ENCODE measurements at regions not wholly inside any gene's neighbourhood (a gene's known extent, or its start where the extent isn't known, plus 50 kb on each side); places are given as distances from the start of the nearest gene placed in this dataset.
"Not testable (repeated sequence)": the region's sequence is repeated elsewhere in the genome, so short reads cannot be mapped to it uniquely, and the experiment has no call there.

DNA sequence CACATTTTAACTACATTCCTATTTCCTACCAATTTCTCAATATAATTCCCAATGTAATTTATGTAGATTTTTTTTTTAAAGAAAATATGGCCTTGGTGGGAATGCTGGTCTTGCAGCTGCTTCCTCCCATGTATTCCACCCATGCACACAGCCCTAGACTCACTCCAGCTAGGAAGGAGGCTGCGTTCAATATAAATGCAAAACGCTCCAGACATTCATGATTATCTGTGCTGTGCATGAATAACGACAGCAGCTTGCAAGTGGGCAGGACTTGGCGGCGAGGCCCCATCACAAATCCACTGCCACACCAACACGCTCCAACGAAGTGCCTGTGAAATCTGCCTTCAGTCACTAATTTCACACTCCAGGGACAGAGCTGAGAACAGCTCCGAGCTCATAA is 391.2 kb downstream of the PREX1 start:
- H3K4me1 ChIP-seq = peaks cover 15% of the 10 kb centered on the region
- not testable (repeated sequence) for H3K9me3 ChIP-seq (replicated peaks); DNase-seq; H3K36me3 ChIP-seq; H3K27ac ChIP-seq; H3K4me3 ChIP-seq; H3K27me3 ChIP-seq

DNA sequence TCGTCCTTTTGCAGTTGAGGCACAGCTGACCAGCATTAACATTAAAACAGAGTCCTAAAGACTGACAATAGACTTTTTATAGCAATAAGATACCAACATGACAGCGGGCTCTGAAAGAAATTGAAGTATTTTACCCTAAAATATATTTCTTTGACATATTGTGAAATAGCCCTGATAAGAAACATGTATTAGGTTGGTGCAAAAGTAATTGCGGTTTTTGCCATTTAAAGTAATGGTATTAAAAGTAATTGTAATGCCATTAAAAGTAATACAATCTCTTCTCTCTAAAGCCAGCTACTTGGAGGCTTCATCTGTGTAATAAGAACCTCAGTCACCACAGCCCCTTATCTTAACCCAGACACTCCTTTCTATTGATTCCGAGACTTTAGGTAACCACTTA is 394.6 kb downstream of the PREX1 start:
- DNase-seq = no peak
- no peak overlapping the region for H3K27ac ChIP-seq
- H3K27me3 ChIP-seq = no peaks in the 10 kb centered on the region
- no peaks in the 10 kb centered on the region; the same call in 1 of the 2 replicates for H3K9me3 ChIP-seq (replicated peaks)
- no peaks in the 10 kb centered on the region for H3K36me3 ChIP-seq
- peaks cover 15% of the 10 kb centered on the region for H3K4me1 ChIP-seq
- H3K4me3 ChIP-seq = no peak overlapping the region

DNA sequence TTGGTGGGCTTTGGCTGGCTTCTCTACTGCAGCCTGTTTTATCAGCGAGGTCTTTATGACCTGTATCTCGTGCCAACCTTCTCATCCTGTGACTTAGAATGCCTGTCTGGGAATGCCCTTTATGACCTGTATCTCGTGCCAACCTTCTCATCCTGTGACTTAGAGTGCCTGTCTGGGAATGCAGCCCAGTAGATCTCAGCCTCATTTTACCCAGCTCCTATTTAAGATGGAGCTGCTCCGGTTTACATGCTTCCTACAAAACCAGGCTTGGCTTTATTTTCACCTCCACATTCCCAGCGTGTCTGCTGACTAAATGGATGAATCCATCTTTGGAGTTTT is 395.3 kb downstream of the PREX1 start:
- Histone ChIP-seq H3K27me3 (no peaks in the 10 kb centered on the region), H3K4me1 (peaks cover 15% of the 10 kb centered on the region), H3K9me3 (replicated peaks) (no peaks in the 10 kb centered on the region), H3K27ac (peak overlapping the region; percentile 38), H3K4me3 (no peak overlapping the region), H3K36me3 (no peaks in the 10 kb centered on the region)
- DNase-seq = no peak

DNA sequence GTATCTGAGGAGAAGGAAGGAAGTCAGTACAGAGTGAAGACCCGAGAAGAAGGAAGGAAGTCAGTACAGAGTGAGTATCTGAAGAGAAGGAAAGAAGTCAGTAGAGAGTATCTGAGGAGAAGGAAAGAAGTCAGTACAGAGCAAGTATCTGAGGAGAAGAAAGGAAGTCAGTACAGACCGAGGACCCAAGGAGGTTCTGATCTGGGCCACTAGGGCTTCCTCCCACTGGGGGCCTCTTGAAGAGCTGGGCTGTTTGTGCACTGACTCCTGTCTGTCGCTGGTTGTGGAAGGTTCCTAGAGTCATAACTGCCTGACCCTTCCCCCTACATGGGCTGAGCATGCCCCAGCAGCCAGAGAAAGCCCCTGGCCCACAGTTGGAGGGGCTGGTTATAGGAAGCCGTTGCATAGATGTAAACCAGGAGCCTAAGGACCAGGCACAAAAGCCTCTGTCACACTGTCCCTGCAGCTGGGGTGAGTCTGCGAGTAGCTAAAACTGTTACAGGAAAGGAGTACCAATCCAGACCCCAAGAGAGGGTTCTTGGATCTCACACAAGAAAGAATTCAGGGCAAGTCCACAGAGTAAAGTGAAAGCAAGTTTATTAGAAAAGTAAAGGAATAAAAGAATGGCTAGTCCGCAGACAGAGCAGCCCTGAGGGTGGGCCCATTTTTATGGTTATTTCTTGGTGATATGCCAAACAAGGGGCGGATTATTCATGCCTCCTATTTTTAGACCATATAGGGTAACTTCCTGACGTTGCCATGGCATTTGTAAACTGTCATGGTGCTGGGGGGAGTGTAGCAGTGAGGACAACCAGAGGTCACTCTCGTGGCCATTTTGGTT is 395.9 kb downstream of the PREX1 start:
- H3K4me1 ChIP-seq = peaks cover 19% of the 10 kb centered on the region
- H3K36me3 ChIP-seq = no peaks in the 10 kb centered on the region
- DNase-seq = peak; percentile 76 to 80
- H3K4me3 ChIP-seq = no peak overlapping the region
- H3K27ac ChIP-seq = peak overlapping the region; percentile 38
- H3K9me3 ChIP-seq (replicated peaks) = no peaks in the 10 kb centered on the region
- no peaks in the 10 kb centered on the region for H3K27me3 ChIP-seq

DNA sequence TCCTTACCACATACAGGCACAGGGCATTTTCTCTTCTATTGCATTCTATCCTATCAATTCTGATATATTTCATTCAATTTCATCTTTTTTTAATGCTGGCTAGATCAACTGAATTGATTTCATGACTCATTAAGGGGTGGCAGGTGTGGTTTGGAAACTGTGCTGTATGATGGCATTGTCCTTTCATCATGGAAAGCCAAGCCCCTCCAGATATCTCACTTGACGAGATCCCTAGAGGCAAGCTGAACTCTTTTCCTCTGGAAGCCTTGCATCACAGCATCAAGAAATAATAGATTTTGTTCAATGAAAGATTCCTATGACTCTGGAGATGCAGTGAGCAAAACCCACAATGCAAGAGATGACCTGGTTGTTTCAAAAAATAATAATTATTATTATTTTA is 401.2 kb downstream of the PREX1 start:
- H3K27me3 ChIP-seq = no peaks in the 10 kb centered on the region

DNA sequence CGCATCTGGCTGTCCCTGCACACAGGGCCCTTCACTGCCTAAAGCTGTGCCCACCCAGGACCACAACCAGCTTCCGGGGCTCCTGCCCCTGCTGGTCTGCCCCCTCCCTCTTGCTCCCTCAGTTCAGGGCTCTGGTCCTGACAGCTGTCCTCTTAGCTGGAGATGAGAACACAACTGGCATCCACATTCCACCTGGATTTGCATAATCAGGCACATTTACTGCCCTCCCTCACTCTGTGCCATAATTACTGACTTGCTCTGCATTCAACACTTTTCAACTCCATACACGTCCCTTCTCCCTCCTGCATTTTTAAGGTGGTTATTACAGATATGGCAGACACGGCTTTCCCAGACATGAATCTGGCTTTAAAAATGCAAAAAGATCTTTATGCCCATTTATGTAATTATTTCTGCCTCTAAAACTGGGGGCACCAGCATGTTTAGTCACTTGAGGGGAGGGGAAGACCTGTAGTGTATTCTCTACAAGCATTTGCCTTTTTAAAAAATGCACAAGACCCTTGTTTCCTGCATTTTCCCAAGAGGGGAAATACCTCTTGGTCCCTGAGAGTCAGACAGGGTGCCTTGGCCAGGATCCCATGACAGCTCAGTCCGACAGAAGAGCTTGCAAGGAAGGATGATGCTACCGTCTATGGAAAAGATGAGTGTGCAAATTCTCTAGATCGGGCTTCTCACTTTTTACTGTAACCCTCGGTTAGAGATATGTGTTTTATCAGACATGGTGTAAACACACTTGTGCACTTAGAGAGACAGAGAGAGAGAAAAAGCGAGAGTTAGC is 401.8 kb downstream of the PREX1 start:
- Histone ChIP-seq H3K4me1 (peaks cover 21% of the 10 kb centered on the region), H3K36me3 (no peaks in the 10 kb centered on the region), H3K4me3 (no peak overlapping the region), H3K9me3 (replicated peaks) (no peaks in the 10 kb centered on the region), H3K27ac (peak overlapping the region; percentile 1; the same call in 1 of the 2 replicates), H3K27me3 (no peaks in the 10 kb centered on the region)
- peak; percentile 69 to 73 for DNase-seq

More for the DNA sequence above, 401.2 kb downstream of the PREX1 start:
- Histone ChIP-seq H3K9me3 (replicated peaks) (no peaks in the 10 kb centered on the region), H3K4me1 (peaks cover 22% of the 10 kb centered on the region), H3K36me3 (no peaks in the 10 kb centered on the region), H3K27ac (no peak overlapping the region), H3K4me3 (no peak overlapping the region)
- DNase-seq = no peak

DNA sequence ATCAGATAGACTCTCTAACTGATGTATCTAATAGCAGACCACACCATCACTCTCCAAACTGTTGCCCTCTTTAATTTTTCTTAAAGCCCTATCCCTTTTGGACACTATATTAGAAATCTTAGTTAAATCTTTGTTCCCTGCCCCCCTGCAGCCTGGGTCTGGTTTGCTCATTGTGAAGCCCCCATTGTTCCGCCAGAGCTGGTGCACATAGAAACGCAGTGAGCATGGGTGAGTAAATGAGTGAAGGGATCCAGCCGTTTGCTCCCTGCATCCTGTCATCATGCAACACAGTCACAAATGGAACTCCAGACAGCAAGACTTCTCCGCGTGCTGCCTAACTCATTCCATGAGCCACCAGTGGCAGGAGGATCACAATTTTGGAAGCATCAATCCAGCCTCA is 402.5 kb downstream of the PREX1 start:
- DNase-seq = peak; percentile 22 to 42
- Histone ChIP-seq H3K4me3 (no peak overlapping the region), H3K27ac (no peak overlapping the region; the same call in 1 of the 2 replicates), H3K27me3 (no peaks in the 10 kb centered on the region), H3K36me3 (no peaks in the 10 kb centered on the region), H3K9me3 (replicated peaks) (no peaks in the 10 kb centered on the region), H3K4me1 (peaks cover 21% of the 10 kb centered on the region)

DNA sequence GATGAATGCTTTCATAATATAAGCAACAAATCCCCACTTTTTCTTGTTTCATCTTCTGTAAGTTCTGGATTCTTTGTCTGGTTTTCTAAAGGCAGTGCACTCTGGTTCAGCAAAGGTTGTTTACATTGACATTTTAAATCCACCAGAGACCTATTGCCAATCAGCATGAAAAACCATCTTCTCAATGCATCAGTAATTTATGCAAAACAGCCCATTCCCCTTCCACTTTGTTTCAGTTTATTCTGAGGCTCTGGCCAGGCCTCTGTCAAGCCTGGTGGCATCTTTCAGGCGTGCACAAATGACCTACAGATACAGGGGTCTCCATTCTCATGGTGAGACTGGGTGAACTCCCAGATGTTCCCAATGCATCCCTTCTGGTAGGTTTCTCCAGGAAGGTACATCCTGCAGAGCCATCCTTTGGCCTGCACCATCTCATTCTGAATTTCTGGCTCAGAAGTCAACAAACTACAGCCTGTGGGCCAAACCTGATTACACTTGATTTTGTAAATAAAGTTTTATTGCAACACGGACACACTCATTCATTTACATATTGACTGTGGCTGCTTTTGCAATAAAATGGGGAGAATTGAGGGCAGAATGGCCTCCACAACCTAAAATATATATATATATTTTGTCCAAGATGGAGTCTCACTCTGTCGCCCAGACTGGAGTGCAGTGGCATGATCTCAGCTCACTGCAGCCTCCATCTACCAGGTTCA is 405.4 kb downstream of the PREX1 start:
- Histone ChIP-seq H3K9me3 (replicated peaks) (no peaks in the 10 kb centered on the region), H3K4me1 (peaks cover 21% of the 10 kb centered on the region), H3K4me3 (no peak overlapping the region), H3K36me3 (no peaks in the 10 kb centered on the region), H3K27ac (no peak overlapping the region), H3K27me3 (no peaks in the 10 kb centered on the region)
- no peak for DNase-seq

DNA sequence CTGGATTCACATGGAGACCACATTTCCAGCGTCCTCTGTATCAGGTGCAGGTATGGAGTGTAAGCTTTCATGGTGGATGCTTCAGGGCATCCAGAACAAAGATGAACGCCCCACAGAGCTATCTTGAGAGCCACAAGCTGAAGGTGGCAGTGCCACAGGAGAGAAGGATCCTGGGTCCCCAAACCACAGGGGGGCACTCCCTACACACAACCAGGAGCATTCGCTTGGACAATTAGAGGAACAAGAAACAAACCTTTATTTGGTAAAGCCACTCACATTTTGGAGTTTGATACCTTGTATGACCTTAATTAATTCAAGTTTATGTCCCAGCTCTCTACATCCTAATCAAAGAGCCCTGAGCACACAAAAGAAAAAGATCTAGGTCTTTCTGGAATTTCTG is 406.3 kb downstream of the PREX1 start:
- no peaks in the 10 kb centered on the region for H3K9me3 ChIP-seq (replicated peaks)
- no peak overlapping the region for H3K4me3 ChIP-seq
- H3K4me1 ChIP-seq = peaks cover 14% of the 10 kb centered on the region
- no peaks in the 10 kb centered on the region for H3K27me3 ChIP-seq
- H3K36me3 ChIP-seq = no peaks in the 10 kb centered on the region
- DNase-seq = peak in 1 of 2 experiments; percentile 44
- H3K27ac ChIP-seq = no peak overlapping the region

DNA sequence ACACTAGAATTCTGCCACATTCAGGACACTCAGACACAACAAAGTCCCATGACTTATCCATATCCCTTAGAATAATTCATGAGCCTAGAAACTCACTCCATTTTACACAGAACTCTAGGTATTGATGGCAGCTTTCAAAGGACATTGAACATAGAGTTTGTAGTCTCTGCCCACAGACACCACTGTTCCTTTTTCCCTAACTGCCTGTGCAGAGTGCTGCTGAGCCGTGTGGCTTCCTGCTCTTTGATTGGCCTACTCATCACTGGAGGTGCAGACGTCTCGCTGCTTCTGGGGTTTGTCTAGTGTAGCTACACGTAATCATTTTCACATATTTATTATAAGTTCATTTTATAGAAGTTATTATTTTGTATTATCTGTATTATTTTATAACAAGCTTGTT is 407.6 kb downstream of the PREX1 start:
- Histone ChIP-seq H3K4me1 (no peaks in the 10 kb centered on the region; the same call in 1 of the 2 replicates), H3K9me3 (replicated peaks) (no peaks in the 10 kb centered on the region)

DNA sequence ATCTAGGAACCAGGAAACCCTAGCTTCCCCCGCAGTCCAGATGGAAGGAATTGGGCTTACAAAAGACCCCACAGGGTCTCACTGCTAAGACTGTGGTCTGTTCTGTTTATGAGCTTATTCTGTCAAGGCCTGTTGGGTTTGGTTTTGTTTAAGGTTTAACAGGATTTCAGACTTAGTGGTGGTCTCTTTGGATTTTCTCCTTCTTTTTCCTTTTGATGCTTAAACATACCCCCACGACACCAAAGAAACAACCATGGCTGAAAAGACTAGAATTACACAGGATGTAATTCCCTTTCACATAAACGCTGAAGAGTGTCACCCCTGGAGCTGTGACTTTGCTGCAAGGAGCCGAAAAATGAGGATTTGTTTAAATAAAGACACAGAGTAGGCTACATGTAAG is 408.6 kb downstream of the PREX1 start:
- H3K4me3 ChIP-seq = no peak overlapping the region
- H3K4me1 ChIP-seq = peaks cover 5% of the 10 kb centered on the region
- no peaks in the 10 kb centered on the region for H3K27me3 ChIP-seq
- no peaks in the 10 kb centered on the region for H3K36me3 ChIP-seq
- no peaks in the 10 kb centered on the region for H3K9me3 ChIP-seq (replicated peaks)
- H3K27ac ChIP-seq = no peak overlapping the region
- no peak for DNase-seq

More for the DNA sequence above, 407.6 kb downstream of the PREX1 start:
- Histone ChIP-seq H3K4me3 (no peak overlapping the region), H3K27me3 (no peaks in the 10 kb centered on the region), H3K27ac (no peak overlapping the region), H3K36me3 (no peaks in the 10 kb centered on the region)
- DNase-seq = no peak

DNA sequence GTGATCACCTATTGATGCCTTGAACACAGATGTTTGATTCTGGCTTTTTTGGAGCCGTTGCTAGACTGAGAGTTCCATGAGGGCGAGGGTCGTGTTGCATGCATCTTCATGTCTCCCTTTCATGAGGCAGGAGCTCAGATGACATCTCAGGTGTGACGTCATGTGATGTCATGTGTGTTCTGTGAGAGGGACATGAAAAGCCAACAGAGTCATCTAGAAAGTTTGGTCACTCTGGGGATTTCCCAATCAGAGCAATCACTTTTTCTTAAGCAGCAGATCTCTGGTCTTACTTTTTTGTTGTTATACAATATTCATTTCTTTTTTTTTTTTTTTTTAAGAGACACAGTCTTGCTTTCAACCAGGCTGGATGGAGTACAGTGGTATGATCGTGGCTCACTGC is 411.8 kb downstream of the PREX1 start:
- Histone ChIP-seq H3K27ac (no peak overlapping the region), H3K36me3 (no peaks in the 10 kb centered on the region), H3K4me1 (peaks cover 5% of the 10 kb centered on the region), H3K9me3 (replicated peaks) (no peaks in the 10 kb centered on the region), H3K27me3 (no peaks in the 10 kb centered on the region), H3K4me3 (no peak overlapping the region)
- no peak for DNase-seq

DNA sequence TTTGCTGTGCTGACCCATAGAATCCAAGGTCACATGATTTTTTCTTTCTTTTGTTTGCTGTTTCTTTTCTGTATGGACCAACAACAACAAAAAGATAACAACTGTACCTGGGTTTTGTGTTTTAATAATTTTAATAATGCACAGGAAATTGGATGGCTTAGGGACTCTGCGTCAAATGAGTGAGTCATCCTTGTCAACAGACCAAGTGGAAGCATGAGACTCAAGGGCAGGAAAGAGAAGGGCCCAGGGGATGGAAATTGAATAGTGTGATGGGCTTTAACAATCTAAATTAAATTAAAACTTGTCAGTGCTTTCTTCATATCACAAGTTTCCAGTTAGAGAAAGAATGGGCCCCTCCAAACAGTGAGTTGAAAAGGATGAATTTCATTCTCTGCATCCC is 413.0 kb downstream of the PREX1 start:
- H3K27me3 ChIP-seq = no peaks in the 10 kb centered on the region
- H3K4me1 ChIP-seq = peaks cover 5% of the 10 kb centered on the region
- no peak for DNase-seq
- no peaks in the 10 kb centered on the region for H3K9me3 ChIP-seq (replicated peaks)
- no peak overlapping the region for H3K27ac ChIP-seq
- H3K4me3 ChIP-seq = no peak overlapping the region
- H3K36me3 ChIP-seq = no peaks in the 10 kb centered on the region

DNA sequence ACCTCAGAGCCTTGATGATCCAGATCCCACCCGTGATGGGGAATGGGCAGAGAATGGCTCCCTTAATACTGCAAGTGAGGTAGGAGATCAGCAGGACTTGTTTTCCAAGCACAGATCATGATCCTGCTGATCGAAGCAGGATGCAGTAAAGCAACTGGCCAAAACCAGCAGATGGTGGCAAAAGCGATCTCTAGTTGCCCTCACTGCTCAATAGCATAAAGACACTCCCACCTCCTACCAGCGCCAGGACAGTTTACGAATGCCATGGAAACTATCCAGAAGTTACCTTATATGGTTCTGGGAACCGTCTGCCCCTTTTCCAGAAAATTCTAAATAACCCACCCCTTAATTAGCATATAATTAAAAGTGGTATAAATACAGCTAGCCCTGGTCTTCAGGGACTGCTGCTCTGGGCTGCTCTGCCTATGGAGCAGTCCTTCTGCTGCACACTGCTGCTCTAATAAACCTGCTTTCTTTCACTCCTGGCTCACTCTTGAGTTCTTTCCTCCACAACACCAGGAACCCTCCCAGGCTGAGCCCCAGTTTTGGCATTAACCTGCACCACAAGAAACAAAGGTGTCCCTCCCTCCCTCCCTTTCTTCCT is 415.8 kb downstream of the PREX1 start:
- no peaks in the 10 kb centered on the region for H3K9me3 ChIP-seq (replicated peaks)

More for the DNA sequence above, 415.8 kb downstream of the PREX1 start:
- Histone ChIP-seq H3K36me3 (no peaks in the 10 kb centered on the region), H3K27me3 (no peaks in the 10 kb centered on the region), H3K4me1 (peaks cover 5% of the 10 kb centered on the region), H3K4me3 (no peak overlapping the region), H3K27ac (no peak overlapping the region)
- no peak for DNase-seq

Data from SJCRH30 (cell line).